Nephron progenitor cell (in vitro differentiated cells): ENCODE measurements at regions not wholly inside any gene's neighbourhood (a gene's known extent, or its start where the extent isn't known, plus 50 kb on each side); places are given as distances from the start of the nearest gene placed in this dataset.

Experiments used
- DNase-seq: peaks from one replicate; pipeline ENCODE4 v3.0.0; 2021
- H3K27ac Mint-ChIP-seq: 2 replicates; pipeline ENCODE4 v1.8.0; 2021; ENCODE audit warnings: mild to moderate bottlenecking, moderate library complexity, mixed read lengths
- H3K27me3 Mint-ChIP-seq: 2 replicates; pipeline ENCODE4 v1.8.0; 2021; ENCODE audit warnings: mild to moderate bottlenecking, low read depth, mixed read lengths; ENCODE audit not compliant: poor library complexity
- H3K36me3 Mint-ChIP-seq: 2 replicates; pipeline ENCODE4 v1.8.0; 2021; ENCODE audit warnings: low read depth, mixed read lengths
- H3K4me1 Mint-ChIP-seq: 2 replicates; pipeline ENCODE4 v1.8.0; 2021; ENCODE audit warnings: mixed read lengths
- H3K4me3 Mint-ChIP-seq: 2 replicates; pipeline ENCODE4 v1.8.0; 2021; ENCODE audit warnings: mild to moderate bottlenecking, moderate library complexity, mixed read lengths
- H3K9me3 Mint-ChIP-seq: 2 replicates; pipeline ENCODE4 v1.8.0; 2021; ENCODE audit warnings: mild to moderate bottlenecking, moderate library complexity, mixed read lengths
- CTCF ChIP-seq: fragments of 200-600 bp; sonication (generic); IDR thresholded peaks from 2 replicates; pipeline ENCODE4 v1.5.0; 2021; ENCODE audit warnings: antibody characterized with exemption

GRCh38 chr17:56034197-56034635 is 119.1 kb upstream of the ANKFN1 start:
- H3K27me3 Mint-ChIP-seq: peaks cover 34% of the 10 kb centered on the region
- no peak for TF ChIP-seq CTCF
- peaks cover 14% of the 10 kb centered on the region for H3K4me1 Mint-ChIP-seq
- H3K36me3 Mint-ChIP-seq: no peaks in the 10 kb centered on the region
- H3K9me3 Mint-ChIP-seq: no peaks in the 10 kb centered on the region
- H3K4me3 Mint-ChIP-seq: no peak overlapping the region
- H3K27ac Mint-ChIP-seq: no peak overlapping the region
- no peak for DNase-seq

- Mint-ChIP-seq H3K27ac (peak overlapping the region; percentile 34), H3K9me3 (no peaks in the 10 kb centered on the region), H3K27me3 (peaks cover 18% of the 10 kb centered on the region), H3K36me3 (no peaks in the 10 kb centered on the region), H3K4me3 (peak overlapping the region; percentile 24), H3K4me1 (peaks cover 33% of the 10 kb centered on the region)
- DNase-seq: peak; percentile 26
- no peak for TF ChIP-seq CTCF
Observed at GRCh38 chr17:56038131-56038530, 115.1 kb upstream of the ANKFN1 start.

GRCh38 chr17:56045872-56046271 is 107.4 kb upstream of the ANKFN1 start:
- Mint-ChIP-seq H3K9me3 (no peaks in the 10 kb centered on the region), H3K4me3 (peak overlapping the region; percentile 46), H3K27me3 (peaks cover 11% of the 10 kb centered on the region)

GRCh38 chr17:56047331-56047730 is 105.9 kb upstream of the ANKFN1 start:
- no peak overlapping the region for H3K27ac Mint-ChIP-seq
- no peaks in the 10 kb centered on the region for H3K36me3 Mint-ChIP-seq
- H3K4me1 Mint-ChIP-seq: peaks cover 42% of the 10 kb centered on the region
- peak; percentile 48 for DNase-seq
- peaks cover 11% of the 10 kb centered on the region for H3K27me3 Mint-ChIP-seq
- no peak for TF ChIP-seq CTCF
- peak overlapping the region; percentile 41 for H3K4me3 Mint-ChIP-seq
- H3K9me3 Mint-ChIP-seq: peaks cover 4% of the 10 kb centered on the region

More at GRCh38 chr17:56045872-56046271, 107.4 kb upstream of the ANKFN1 start:
- no peak overlapping the region for H3K27ac Mint-ChIP-seq
- DNase-seq: no peak
- no peaks in the 10 kb centered on the region for H3K36me3 Mint-ChIP-seq
- no peak for TF ChIP-seq CTCF
- H3K4me1 Mint-ChIP-seq: peaks cover 49% of the 10 kb centered on the region

GRCh38 chr17:56057869-56058268 is 95.4 kb upstream of the ANKFN1 start:
- no peak for TF ChIP-seq CTCF
- Mint-ChIP-seq H3K4me1 (no peaks in the 10 kb centered on the region), H3K9me3 (peaks cover 56% of the 10 kb centered on the region), H3K27ac (no peak overlapping the region), H3K4me3 (no peak overlapping the region), H3K36me3 (no peaks in the 10 kb centered on the region), H3K27me3 (peaks cover 3% of the 10 kb centered on the region)
- no peak for DNase-seq

- Mint-ChIP-seq H3K27me3 (no peaks in the 10 kb centered on the region), H3K27ac (no peak overlapping the region), H3K4me3 (no peak overlapping the region), H3K9me3 (peaks cover 42% of the 10 kb centered on the region), H3K36me3 (peaks cover 4% of the 10 kb centered on the region), H3K4me1 (peaks cover 6% of the 10 kb centered on the region)
- no peak for TF ChIP-seq CTCF
- DNase-seq: no peak
Observed at GRCh38 chr17:56064506-56064905, 88.8 kb upstream of the ANKFN1 start.
